HG02981 (cell line): ENCODE measurements at regions not wholly inside any gene's neighbourhood (a gene's known extent, or its start where the extent isn't known, plus 50 kb on each side); places are given as distances from the start of the nearest gene placed in this dataset.
"Not testable (repeated sequence)": the region's sequence is repeated elsewhere in the genome, so short reads cannot be mapped to it uniquely, and the experiment has no call there.

Experiments
- ATAC-seq: cut with Tn5 transposase; IDR thresholded peaks from one replicate; pipeline ENCODE4 v1.9.1; 2021; ENCODE audit warnings: mild to moderate bottlenecking, moderate library complexity; ENCODE audit not compliant: unreplicated experiment

DNA sequence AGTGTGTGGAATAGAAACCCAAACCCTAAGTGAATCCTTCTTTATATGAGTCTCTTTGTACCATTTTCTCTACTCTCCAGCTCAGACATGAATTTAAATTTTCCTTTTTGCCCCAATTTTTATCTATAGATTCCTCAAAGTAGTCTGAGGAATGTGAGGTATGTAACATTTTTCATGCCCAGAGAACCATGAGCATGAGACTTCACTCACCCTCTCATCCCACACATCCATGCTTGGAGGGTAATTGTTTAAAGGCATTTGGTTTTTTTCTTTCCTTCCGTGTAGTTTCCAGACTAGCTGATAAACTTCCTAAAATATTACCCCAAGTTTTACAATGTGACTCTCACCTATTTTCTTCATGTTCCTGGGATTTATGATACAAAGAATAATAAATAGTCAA is 2056.8 kb upstream of the CELF4 start:
- no peak for ATAC-seq

DNA sequence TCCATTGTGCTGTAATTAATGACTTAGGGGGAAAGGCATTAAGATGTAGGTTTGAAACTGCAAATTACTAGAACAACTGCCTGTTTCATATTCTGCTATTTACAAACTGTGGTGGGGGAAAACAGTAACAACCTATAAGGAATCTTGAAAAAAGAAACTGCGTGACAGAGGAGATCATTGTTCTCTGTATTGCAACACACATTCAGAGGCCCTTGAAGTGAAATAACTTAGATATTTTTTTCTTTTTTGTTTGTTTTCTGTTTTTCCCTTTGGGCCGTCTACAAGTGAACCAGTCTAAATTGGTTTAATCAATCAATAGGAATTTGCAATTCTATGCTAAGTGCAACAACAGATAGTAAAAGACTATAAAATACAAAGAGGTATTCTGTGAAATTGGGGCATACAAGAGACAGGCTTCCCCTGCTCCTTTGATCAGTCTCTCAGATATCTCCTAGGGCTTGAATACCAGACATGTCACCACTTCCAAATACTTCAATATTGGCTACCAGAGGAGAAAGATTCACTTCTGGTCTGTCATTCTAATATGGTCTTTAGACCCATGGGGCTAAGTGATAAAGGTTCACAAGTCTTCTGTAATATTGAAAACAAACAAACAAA is 2055.1 kb upstream of the CELF4 start:
- ATAC-seq = no peak

DNA sequence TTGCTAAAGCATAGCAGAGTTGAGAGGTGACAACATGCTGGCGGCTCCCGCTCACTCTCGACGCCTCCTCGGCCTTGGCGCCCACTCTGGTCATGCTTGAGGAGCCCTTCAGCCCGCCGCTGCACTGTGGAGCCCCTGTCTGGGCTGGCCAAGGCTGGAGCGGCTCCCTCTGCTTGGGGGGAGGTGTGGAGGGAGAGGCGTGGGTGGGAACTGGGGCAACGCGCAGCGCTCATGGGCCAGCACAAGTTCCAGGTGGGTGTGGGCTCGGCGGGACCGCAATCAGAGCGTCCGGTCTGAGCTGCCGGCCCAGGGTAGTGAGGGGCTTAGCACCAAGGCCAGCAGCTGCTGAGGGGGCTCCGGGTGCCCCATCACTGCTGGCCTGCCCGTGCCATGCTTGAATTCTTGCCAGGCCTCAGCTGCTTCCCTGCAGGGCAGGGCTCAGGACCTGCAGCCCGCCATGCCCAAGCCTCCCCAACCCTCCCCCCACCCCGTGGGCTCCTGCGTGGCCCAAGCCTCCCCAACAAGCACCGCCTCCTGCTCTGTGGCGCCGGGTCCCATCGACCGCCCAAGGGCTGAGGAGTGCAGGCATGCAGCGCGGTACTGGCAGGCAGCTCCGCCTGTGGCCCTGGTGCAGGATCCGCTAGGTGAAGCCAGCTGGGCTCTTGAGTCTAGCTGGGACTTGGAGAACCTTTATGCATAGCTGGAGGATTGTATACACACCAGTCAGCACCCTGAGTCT is 2052.8 kb upstream of the CELF4 start:
- no peak for ATAC-seq

DNA sequence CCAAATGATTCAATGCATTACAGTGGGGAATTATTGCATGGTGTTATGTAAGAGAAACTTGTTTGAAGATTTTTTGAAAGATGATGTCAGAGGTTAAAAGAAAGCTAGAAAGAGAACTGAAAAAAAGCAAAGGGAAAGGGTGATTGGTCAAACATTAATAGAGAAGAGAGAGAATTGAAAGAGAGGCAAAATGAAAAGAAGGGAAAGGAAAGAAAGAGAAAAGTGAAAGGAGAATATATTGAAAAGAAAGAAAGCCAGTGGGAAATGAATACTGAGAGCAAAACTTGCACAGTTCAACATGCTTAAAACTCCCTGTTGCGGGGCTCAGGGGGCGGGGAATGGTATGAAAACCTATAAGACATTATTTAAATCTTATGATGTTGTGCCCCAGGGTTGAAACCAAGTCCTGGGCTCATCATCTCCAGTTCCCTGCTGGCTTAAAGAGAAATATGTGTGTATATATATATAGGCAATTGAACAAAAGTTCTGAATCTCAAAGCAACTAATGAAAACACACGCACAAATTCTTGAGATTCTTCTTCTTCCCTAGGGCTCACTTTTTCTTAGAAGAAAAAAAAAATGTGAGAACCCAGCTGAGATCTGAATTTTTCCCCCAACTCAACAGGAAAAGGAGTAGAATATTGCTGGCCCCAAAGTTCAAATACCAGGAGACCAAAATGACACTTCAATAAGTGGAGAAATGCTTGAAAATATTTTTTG is 2045.9 kb upstream of the CELF4 start:
- ATAC-seq = no peak

DNA sequence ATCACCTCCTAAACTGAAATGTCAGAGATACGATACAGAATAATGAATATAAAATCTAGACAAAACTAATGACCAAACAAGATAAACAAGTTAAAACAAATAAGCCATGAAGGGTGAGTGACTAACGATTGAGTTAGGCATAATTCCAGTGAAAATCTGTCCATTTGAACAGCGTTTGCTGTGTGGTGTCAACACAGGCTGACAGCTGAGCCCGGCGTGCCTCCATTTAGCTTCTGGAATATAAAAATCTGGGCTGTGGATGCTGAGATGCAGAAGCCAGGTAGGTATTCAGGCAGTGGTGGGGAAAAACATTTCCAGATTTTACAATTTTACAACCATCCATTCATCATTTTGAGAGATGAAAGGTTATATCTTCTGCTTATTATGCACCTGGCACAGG is 2041.4 kb upstream of the CELF4 start:
- ATAC-seq = no peak

DNA sequence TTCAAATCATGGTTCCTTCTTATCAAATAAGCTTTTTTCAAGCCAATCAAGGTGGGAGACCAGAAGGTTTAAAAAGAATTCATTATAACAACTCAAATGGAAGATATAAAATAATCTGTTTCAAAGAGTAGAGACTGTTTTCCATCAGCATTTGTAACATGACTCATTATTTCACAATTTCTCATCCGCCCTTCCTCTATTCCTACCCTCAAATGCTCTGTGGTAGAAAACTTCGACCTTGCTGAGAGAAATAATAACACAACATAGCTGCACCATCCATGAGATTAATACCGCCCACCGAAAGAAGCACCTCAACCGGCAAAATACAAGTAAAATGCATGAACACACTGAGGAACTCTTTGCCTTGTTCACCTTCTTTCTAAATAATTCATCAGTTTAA is 2039.2 kb upstream of the CELF4 start:
- no peak for ATAC-seq

DNA sequence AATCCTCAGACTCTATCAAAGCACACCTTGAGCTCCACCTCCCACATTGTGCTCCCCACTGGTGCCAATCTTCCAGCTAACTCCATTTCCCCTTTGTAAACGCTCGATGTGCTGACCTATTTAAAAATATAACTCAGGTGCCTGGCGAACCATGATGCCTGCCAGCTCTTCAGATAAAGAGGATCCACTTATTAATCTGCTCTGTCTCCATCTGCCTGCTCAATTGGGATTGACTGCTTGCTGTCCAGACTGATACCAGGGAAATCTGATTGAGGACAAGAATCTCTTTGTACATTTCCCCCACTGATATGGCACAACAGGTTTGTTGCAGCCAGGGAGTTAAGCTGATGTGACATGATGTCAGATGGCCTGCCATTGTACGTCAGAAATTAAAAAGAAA is 2036.5 kb upstream of the CELF4 start:
- ATAC-seq = no peak

DNA sequence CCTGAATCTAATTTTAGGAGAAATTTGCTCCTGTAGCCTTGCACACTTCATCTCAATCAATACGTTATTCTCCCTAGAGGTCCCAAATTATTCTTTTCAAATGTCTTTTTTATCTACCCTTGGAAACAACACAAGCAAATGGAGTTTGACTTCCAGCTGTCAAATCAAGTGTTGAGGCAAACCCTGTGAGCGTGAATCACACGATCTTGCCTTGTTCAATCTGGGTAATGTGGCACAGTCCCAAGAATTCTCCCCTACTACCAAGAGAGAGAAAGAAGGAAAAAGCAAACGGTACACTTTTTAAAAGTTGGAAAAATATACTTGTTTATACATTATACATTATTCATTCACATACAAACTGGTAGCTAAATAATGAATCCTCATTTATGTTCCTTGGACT is 2035.3 kb upstream of the CELF4 start:
- ATAC-seq = no peak

DNA sequence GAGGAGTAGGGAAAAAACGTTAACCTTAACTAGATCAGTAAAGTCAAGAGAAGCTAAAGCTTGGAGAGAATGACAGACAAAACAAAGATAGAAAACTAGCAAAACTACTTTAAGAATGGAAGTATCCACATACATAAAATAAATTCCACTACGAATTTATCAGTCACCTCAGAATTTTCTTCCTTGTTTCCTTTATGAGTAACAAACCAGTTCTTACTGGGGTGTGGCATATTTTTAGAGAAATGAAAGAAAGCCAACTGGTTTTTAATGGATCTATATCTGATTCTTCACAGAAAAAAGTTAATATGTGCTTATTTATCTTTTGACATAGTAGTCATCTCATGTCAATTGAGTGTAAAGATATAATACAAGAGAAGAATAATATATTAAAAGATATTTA is 2033.7 kb upstream of the CELF4 start:
- no peak for ATAC-seq

DNA sequence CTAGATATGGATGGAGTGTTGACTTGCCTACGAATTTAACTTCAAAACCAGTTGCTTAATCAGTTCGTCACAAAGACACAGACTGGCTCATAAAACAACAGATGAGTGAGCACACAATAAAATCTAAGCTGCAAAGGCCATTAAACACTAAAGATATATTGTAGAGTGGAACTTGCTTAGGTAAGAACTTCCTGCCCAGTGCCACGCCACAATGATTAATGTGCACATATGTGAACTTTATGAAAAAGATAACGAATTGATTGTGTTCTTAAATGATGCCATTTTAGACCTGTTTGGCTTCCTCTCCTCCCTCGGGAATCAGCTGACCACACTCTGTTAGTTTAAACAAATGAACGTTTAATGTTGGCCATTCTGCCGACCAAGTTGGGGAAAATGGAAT is 2031.3 kb upstream of the CELF4 start:
- ATAC-seq = no peak

DNA sequence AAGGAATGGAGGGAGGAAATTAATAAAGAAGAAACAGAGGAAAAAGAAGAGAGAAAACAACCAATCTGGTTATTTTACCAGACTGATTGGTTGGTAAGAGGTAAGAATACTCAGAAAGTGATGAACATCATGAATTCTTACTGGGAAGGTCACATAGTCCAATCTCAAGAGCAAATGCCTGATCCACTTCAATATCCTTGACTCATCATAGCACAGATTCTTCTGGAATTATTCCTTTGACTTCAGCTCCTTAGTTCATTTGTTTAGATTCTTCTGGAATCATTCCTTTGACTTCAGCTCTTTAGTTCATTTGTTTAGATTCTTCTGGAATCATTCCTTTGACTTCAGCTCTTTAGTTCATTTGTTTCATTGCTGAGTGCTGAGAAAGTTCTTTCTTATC is 2030.6 kb upstream of the CELF4 start:
- no peak for ATAC-seq

DNA sequence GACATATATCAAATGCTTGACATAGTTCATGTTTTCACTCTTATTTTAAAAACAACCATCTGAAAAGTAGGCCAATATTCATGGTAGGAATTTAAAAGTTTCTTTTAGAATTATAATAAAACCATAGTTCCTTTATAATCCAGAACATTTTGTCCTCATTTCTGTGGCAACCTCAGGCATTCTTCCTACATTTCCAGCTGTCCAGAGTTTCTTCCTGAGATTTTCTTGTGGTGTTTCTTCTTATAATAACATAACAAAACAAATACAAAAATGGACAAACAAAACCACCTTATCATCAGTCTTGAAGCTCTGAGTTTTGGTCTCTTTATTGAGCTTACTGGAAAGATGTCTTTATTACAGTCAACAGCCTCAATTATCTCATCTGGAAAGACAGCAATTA is 2028.6 kb upstream of the CELF4 start:
- no peak for ATAC-seq

DNA sequence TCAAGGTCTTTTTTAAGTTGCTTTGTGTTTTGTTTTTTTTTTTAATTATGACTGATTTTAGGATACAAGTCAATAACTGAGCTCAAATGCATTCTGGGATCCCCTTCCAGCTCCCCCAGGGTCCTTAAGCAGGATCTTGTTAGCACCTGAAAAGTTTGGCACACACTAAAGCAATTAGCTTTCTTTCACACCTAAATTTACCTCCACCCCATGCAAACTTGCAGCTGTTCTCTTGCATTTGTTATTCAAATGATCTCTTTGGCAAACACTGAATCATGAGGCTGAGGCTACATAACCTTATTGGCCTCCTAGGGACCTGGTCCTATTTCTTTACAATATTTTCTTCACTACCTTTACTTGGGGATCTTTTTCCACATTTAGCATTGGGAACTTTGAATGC is 2026.1 kb upstream of the CELF4 start:
- ATAC-seq = no peak

DNA sequence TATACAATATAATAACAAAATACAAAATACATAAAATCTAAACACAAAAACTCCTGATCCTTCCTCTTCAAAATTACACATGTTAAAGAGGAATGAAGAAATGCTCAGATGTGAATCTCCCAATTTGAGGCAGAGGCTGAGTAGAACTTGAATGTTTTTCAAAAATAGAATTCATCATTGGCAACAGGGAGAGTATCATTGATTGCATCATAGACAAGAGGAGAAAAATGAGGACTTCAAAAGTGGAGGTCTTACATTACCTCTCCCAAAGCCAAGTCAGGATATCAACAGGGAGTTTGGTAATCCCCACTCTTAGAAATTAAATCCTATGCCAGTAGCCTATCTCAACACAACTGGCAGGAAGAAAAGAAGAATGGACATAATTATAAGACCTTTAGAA is 2023.9 kb upstream of the CELF4 start:
- no peak for ATAC-seq

DNA sequence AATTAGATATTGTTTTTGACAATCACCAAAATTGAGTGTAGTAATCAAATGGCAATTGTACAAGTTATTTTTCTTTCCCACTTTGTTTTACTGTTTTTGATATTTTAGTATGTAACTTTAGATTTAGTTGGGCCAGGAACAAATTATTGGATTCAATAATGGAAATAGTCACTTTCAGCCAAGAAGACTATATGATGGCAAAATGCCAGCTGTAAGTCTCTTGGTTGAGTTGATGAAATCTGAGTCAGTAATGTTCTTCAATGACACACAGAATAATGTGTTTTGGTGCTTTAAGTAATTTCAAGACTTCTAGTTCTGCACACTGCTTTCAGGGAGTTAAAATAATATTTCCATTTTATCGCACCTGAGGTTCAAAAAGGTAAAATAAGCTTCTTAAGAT is 2022.0 kb upstream of the CELF4 start:
- no peak for ATAC-seq

DNA sequence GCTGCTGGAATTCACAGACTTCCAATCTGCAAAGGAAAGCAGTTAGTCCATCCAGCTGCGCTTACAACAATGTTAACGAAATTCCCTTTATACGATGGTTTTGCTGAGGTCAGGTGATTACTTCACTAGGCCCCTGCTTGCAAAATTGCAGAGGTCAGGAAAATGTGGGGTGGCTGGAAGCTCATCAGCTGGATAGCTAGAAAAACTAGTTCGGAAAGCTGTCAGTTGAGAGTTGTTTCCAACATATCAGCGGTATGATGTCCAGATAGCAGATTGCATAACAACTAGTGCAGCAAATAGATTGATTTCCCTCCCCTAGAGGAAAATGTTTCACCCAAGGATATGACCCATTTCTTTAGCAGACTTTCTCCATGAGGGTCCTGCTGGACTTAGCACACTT is 2021.1 kb upstream of the CELF4 start:
- no peak for ATAC-seq

DNA sequence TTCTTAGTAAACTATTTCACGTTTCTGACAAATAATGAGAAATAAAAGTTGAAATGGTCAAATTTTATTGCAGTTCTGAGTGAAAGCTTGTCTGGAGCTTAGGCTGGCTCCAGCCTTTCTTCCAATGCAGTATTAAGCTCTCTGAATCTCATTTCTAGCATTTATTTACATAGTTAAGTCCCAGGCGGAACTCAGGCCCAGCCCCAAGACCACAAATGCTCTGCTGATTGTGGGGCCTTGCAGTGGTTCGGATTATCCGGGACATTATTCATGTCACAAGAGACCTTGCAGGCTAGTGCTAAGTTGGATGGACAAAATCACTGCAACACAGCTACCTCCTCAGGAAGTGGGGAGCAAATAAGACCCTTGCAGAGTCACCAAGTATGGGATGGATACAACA is 2009.3 kb upstream of the CELF4 start:
- ATAC-seq = no peak

DNA sequence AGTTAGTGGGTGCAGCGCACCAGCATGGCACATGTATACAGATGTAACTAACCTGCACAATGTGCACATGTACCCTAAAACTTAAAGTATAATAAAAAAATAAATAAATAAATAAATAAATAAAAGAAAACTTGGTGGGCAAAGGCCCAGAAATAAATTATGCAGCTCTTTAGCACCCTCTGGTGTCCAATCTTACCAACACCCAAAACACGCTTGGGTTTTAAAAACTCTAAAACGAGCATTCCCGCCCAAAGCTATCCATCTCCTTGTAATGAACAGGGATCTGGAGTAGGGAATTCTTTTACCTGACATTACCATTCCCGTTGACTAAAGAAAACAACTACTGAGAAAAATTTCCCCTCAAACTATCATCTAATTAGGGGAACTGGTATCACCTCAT is 2005.9 kb upstream of the CELF4 start:
- ATAC-seq = no peak

DNA sequence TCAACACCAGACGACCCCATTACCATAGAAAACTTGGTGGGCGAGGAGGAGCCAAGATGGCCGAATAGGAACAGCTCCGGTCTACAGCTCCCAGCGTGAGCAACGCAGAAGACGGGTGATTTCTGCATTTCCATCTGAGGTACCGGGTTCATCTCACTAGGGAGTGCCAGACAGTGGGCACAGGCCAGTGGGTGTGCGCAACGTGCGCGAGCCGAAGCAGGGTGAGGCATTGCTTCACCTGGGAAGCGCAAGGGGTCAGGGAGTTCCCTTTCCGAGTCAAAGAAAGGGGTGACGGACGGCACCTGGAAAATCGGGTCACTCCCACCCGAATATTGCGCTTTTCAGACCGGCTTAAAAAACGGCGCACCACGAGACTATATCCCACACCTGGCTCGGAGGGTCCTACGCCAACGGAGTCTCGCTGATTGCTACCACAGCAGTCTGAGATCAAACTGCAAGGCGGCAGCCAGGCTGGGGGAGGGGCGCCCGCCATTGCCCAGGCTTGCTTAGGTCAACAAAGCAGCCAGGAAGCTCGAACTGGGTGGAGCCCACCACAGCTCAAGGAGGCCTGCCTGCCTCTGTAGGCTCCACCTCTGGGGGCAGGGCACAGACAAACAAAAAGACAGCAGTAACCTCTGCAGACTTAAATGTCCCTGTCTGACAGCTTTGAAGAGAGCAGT is 2000.1 kb upstream of the CELF4 start:
- not testable (repeated sequence) for ATAC-seq

DNA sequence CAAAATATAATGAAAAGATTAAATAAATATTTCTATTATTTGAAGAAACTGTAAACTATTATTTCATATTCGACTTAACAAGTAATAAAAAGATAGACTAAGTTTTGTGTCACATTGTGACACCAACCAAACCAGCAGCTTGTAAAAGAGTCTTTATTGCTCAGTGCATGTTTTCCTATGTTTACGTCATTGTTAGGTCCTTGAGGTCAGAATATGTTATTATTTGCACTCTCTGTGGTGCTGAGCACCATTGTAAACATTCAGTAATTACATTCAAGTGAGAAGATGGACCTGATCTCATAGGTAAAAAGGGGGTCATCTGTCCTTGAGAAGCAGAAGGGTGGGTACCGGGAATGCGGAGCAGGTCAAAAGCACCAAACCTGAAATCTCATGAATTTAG is 1999.1 kb upstream of the CELF4 start:
- ATAC-seq = no peak

DNA sequence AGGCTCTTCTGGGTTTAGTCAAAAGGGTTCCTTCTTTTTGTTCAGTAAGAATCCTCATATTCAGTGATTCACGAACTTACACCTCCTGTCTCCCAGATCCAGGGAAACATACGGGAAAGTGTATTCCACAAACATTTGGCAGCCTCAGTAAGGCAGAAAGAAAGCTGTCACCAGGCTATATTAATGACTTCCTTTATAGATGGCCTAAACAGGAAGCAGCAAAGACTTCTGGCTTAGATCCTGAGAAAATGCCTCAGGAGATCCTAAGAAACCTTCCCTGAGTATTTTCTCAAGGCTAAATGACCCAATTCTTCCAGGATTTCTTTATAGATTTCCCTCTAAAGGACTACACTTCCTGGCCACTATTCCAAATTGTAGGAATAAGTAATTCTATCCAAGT is 1995.5 kb upstream of the CELF4 start:
- no peak for ATAC-seq

DNA sequence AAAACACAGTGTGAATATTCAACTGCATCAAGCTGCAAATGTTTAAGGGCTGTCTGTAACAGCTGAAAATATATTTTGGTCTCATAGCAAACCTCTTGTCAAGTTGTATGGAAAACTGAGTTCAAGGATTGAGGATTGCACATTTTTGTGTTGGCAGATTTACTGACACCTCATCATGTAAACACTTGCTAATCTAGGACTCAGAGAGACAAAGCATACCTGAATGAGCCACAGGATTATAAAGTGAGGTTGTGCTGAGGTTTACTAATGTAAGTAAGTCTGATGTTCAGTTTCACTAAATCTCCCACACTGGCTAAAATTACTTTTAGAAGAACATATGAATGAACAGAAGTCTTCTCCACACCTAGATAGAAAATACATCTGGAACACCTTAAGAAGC is 1993.1 kb upstream of the CELF4 start:
- ATAC-seq = no peak
